ENCODE measurements at regions not wholly inside any gene's neighbourhood (a gene's known extent, or its start where the extent isn't known, plus 50 kb on each side); places are given as distances from the start of the nearest gene placed in this dataset.

- Mint-ChIP-seq H3K27ac (no peak overlapping the region), H3K9me3 (peaks cover 12% of the 10 kb centered on the region), H3K4me1 (peaks cover 41% of the 10 kb centered on the region), H3K4me3 (no peak overlapping the region), H3K36me3 (ENCODE audit: low read depth) (peaks cover 3% of the 10 kb centered on the region), H3K27me3 (ENCODE audit: insufficient read depth) (no peaks in the 10 kb centered on the region)
- Histone ChIP-seq H3K4me3 (ENCODE audit: low read length) (no peak overlapping the region), H3K4me1 (ENCODE audit: control insufficient read depth, insufficient read depth, low read length) (peaks cover 8% of the 10 kb centered on the region), H3K9me3 (ENCODE audit: control insufficient read depth, low read length) (no peaks in the 10 kb centered on the region), H3K9ac (ENCODE audit: extremely low read depth, low read length, poor library complexity, severe bottlenecking) (no peak overlapping the region), H3K36me3 (ENCODE audit: control insufficient read depth, insufficient read depth, low read length) (no peaks in the 10 kb centered on the region), H3K27me3 (ENCODE audit: control insufficient read depth, insufficient read depth, low read length, poor library complexity, severe bottlenecking) (no peaks in the 10 kb centered on the region), H3K27ac (ENCODE audit: low read depth, low read length) (no peak overlapping the region)
- DNase-seq: no peak
- TF ChIP-seq CTCF (conservative IDR thresholded peaks at IDR 0.05): no peak
- 85 to 100% methylated on average over 2 to 5 of the region's 5 CpGs for WGBS, 2 experiments (ENCODE audit: insufficient coverage in 1 of 2, insufficient read length in 1 of 2)
These were observed 69.9 kb downstream of the ZC3H11B start for GRCh38 chr1:219542828-219543518.

GRCh38 chr1:219541946-219542345 is 71.0 kb downstream of the ZC3H11B start:
- H3K4me1 Mint-ChIP-seq: peaks cover 46% of the 10 kb centered on the region
- Histone ChIP-seq H3K36me3 (ENCODE audit: control insufficient read depth, insufficient read depth, low read length) (no peaks in the 10 kb centered on the region), H3K27ac (ENCODE audit: low read depth, low read length) (no peak overlapping the region), H3K4me1 (ENCODE audit: control insufficient read depth, insufficient read depth, low read length) (peaks cover 8% of the 10 kb centered on the region), H3K27me3 (ENCODE audit: control insufficient read depth, insufficient read depth, low read length, poor library complexity, severe bottlenecking) (no peaks in the 10 kb centered on the region), H3K9ac (ENCODE audit: extremely low read depth, low read length, poor library complexity, severe bottlenecking) (no peak overlapping the region), H3K9me3 (ENCODE audit: control insufficient read depth, low read length) (no peaks in the 10 kb centered on the region), H3K4me3 (ENCODE audit: low read length) (no peak overlapping the region)
- H3K27ac Mint-ChIP-seq: no peak overlapping the region
- H3K27me3 Mint-ChIP-seq (ENCODE audit: insufficient read depth): no peaks in the 10 kb centered on the region
- DNase-seq: no peak
- no peak overlapping the region for H3K4me3 Mint-ChIP-seq
- TF ChIP-seq CTCF (conservative IDR thresholded peaks at IDR 0.05): no peak
- H3K9me3 Mint-ChIP-seq: peaks cover 9% of the 10 kb centered on the region
- H3K36me3 Mint-ChIP-seq (ENCODE audit: low read depth): peaks cover 3% of the 10 kb centered on the region

- Histone ChIP-seq H3K9ac (ENCODE audit: extremely low read depth, low read length, poor library complexity, severe bottlenecking) (no peak overlapping the region), H3K27me3 (ENCODE audit: control insufficient read depth, insufficient read depth, low read length, poor library complexity, severe bottlenecking) (no peaks in the 10 kb centered on the region), H3K4me1 (ENCODE audit: control insufficient read depth, insufficient read depth, low read length) (peaks cover 8% of the 10 kb centered on the region), H3K27ac (ENCODE audit: low read depth, low read length) (no peak overlapping the region), H3K4me3 (ENCODE audit: low read length) (no peak overlapping the region), H3K36me3 (ENCODE audit: control insufficient read depth, insufficient read depth, low read length) (no peaks in the 10 kb centered on the region), H3K9me3 (ENCODE audit: control insufficient read depth, low read length) (no peaks in the 10 kb centered on the region)
- Mint-ChIP-seq H3K36me3 (ENCODE audit: low read depth) (peaks cover 3% of the 10 kb centered on the region), H3K4me1 (peaks cover 54% of the 10 kb centered on the region), H3K27me3 (ENCODE audit: insufficient read depth) (no peaks in the 10 kb centered on the region), H3K9me3 (peaks cover 8% of the 10 kb centered on the region), H3K4me3 (no peak overlapping the region), H3K27ac (no peak overlapping the region)
- no peak for TF ChIP-seq CTCF (conservative IDR thresholded peaks at IDR 0.05)
- no peak for DNase-seq
- WGBS, 2 experiments (ENCODE audit: insufficient coverage in 1 of 2, insufficient read length in 1 of 2): 85 to 100% methylated on average over 1 to 3 of the region's 3 CpGs
These were observed 73.2 kb downstream of the ZC3H11B start for GRCh38 chr1:219539645-219540254.
